ENCODE measurements at regions not wholly inside any gene's neighbourhood (a gene's known extent, or its start where the extent isn't known, plus 50 kb on each side); places are given as distances from the start of the nearest gene placed in this dataset.

GRCh38 chr6:122122686-122123085, 276.8 kb upstream of the HSF2 start:
- DNase-seq (ENCODE audit: low spot score) = no peak

- DNase-seq (ENCODE audit: low spot score) = no peak
Observed at GRCh38 chr6:122124908-122125307, 274.5 kb upstream of the HSF2 start.

GRCh38 chr6:122126894-122127293, 272.6 kb upstream of the HSF2 start:
- DNase-seq (ENCODE audit: low spot score) = no peak

GRCh38 chr6:122128445-122128844, 271.0 kb upstream of the HSF2 start:
- no peak for DNase-seq (ENCODE audit: low spot score)

GRCh38 chr6:122129313-122130025, 270.0 kb upstream of the HSF2 start:
- DNase-seq (ENCODE audit: low spot score) = no peak

- DNase-seq (ENCODE audit: low spot score) = no peak
Observed at GRCh38 chr6:122130026-122130348, 269.5 kb upstream of the HSF2 start.

- DNase-seq (ENCODE audit: low spot score) = no peak
Observed at GRCh38 chr6:122130518-122130917, 268.9 kb upstream of the HSF2 start.

GRCh38 chr6:122136386-122136785, 263.1 kb upstream of the HSF2 start:
- no peak for DNase-seq (ENCODE audit: low spot score)

GRCh38 chr6:122140031-122140430, 259.4 kb upstream of the HSF2 start:
- DNase-seq (ENCODE audit: low spot score) = no peak

- no peak for DNase-seq (ENCODE audit: low spot score)
Observed at GRCh38 chr6:122141246-122141645, 258.2 kb upstream of the HSF2 start.

GRCh38 chr6:122143813-122144601, 255.4 kb upstream of the HSF2 start:
- no peak for DNase-seq (ENCODE audit: low spot score)

- no peak for DNase-seq (ENCODE audit: low spot score)
Observed at GRCh38 chr6:122145246-122145645, 254.2 kb upstream of the HSF2 start.

- no peak for DNase-seq (ENCODE audit: low spot score)
Observed at GRCh38 chr6:122145741-122146240, 253.7 kb upstream of the HSF2 start.

- DNase-seq (ENCODE audit: low spot score) = no peak
Observed at GRCh38 chr6:122147291-122147690, 252.2 kb upstream of the HSF2 start.

GRCh38 chr6:122151066-122151465, 248.4 kb upstream of the HSF2 start:
- DNase-seq (ENCODE audit: low spot score) = no peak

- no peak for DNase-seq (ENCODE audit: low spot score)
Observed at GRCh38 chr6:122151763-122152162, 247.7 kb upstream of the HSF2 start.

GRCh38 chr6:122153557-122153956, 245.9 kb upstream of the HSF2 start:
- no peak for DNase-seq (ENCODE audit: low spot score)

GRCh38 chr6:122154155-122154554, 245.3 kb upstream of the HSF2 start:
- no peak for DNase-seq (ENCODE audit: low spot score)

GRCh38 chr6:122154912-122155575, 244.4 kb upstream of the HSF2 start:
- DNase-seq (ENCODE audit: low spot score) = no peak

GRCh38 chr6:122161136-122161535, 238.3 kb upstream of the HSF2 start:
- DNase-seq (ENCODE audit: low spot score) = no peak

GRCh38 chr6:122165014-122165413, 234.4 kb upstream of the HSF2 start:
- DNase-seq (ENCODE audit: low spot score) = no peak

- no peak for DNase-seq (ENCODE audit: low spot score)
Observed at GRCh38 chr6:122170274-122170673, 229.2 kb upstream of the HSF2 start.

- no peak for DNase-seq (ENCODE audit: low spot score)
Observed at GRCh38 chr6:122178988-122179387, 220.5 kb upstream of the HSF2 start.
